GM23338 (cell line): ENCODE measurements at regions not wholly inside any gene's neighbourhood (a gene's known extent, or its start where the extent isn't known, plus 50 kb on each side); places are given as distances from the start of the nearest gene placed in this dataset.
"Not testable (repeated sequence)": the region's sequence is repeated elsewhere in the genome, so short reads cannot be mapped to it uniquely, and the experiment has no call there.

ENCODE experiments used
- ATAC-seq: fragments of 200-7000 bp; cut with Tn5 transposase; 3 replicates; pipeline ENCODE4 v1.9.1; 2020
- DNase-seq: peaks from one replicate; pipeline ENCODE4 v3.0.0-alpha.2; 2015; ENCODE audit warnings: low spot score
- H2AFZ ChIP-seq: fragments of 200-600 bp; sonication (generic); 2 replicates; pipeline ENCODE4 v1.8.0; 2016; ENCODE audit warnings: antibody characterized with exemption, mild to moderate bottlenecking, moderate library complexity
- H3F3A ChIP-seq: fragments of 200-600 bp; sonication (generic); replicated peaks from 2 replicates; pipeline ENCODE4 v1.8.0; 2017; ENCODE audit warnings: antibody characterized with exemption, mixed run types, low read depth
- H3K27ac ChIP-seq: fragments of 200-600 bp; sonication (generic); 2 replicates; pipeline ENCODE4 v1.6.1; 2016; ENCODE audit warnings: low read depth
- H3K27me3 ChIP-seq: fragments of 200-600 bp; sonication (generic); 2 replicates; pipeline ENCODE4 v1.8.0; 2016; ENCODE audit warnings: mild to moderate bottlenecking, mixed run types, moderate library complexity; ENCODE audit not compliant: insufficient read depth
- H3K36me3 ChIP-seq: fragments of 200-600 bp; sonication (generic); 2 replicates; pipeline ENCODE4 v1.8.0; 2016; ENCODE audit warnings: mild to moderate bottlenecking; ENCODE audit not compliant: insufficient read depth
- H3K4me1 ChIP-seq: fragments of 200-600 bp; sonication (generic); 2 replicates; pipeline ENCODE4 v1.8.0; 2016; ENCODE audit warnings: mild to moderate bottlenecking, moderate library complexity; ENCODE audit not compliant: insufficient read depth
- H3K4me2 ChIP-seq: fragments of 200-600 bp; sonication (generic); 2 replicates; pipeline ENCODE4 v1.7.1; 2017; ENCODE audit warnings: mixed run types
- H3K4me3 ChIP-seq: fragments of 200-600 bp; sonication (generic); 2 replicates; pipeline ENCODE4 v1.6.1; 2016; ENCODE audit warnings: mixed run types
- H3K79me2 ChIP-seq: fragments of 200-600 bp; sonication (generic); replicated peaks from 2 replicates; pipeline ENCODE4 v1.8.0; 2017; ENCODE audit warnings: mild to moderate bottlenecking; ENCODE audit not compliant: insufficient read depth
- H3K9me2 ChIP-seq: fragments of 200-600 bp; sonication (generic); 2 replicates; pipeline ENCODE4 v1.8.0; 2017; ENCODE audit not compliant: insufficient read depth
- H4K20me1 ChIP-seq: fragments of 200-600 bp; sonication (generic); replicated peaks from 2 replicates; pipeline ENCODE4 v1.8.0; 2017; ENCODE audit warnings: mild to moderate bottlenecking; ENCODE audit not compliant: insufficient read depth
- H3K27ac Mint-ChIP-seq: 2 replicates; pipeline ENCODE4 v1.8.0; 2020; ENCODE audit warnings: inconsistent platforms, mild to moderate bottlenecking, moderate library complexity, mixed read lengths
- H3K27me3 Mint-ChIP-seq: 3 replicates; pipeline ENCODE4 v1.8.0; 2022; ENCODE audit warnings: low read depth, mild to moderate bottlenecking, moderate library complexity, mixed read lengths, inconsistent platforms; ENCODE audit not compliant: insufficient read depth, poor library complexity
- H3K36me3 Mint-ChIP-seq: 3 replicates; pipeline ENCODE4 v1.8.0; 2021; ENCODE audit warnings: low read depth, mild to moderate bottlenecking, inconsistent platforms, moderate library complexity, mixed read lengths
- H3K4me1 Mint-ChIP-seq: 3 replicates; pipeline ENCODE4 v1.8.0; 2020; ENCODE audit warnings: mild to moderate bottlenecking, inconsistent platforms, mixed read lengths
- H3K4me3 Mint-ChIP-seq: 3 replicates; pipeline ENCODE4 v1.8.0; 2021; ENCODE audit warnings: moderate library complexity, mild to moderate bottlenecking, inconsistent platforms, mixed read lengths
- H3K9me3 Mint-ChIP-seq: 3 replicates; pipeline ENCODE4 v1.8.0; 2020; ENCODE audit warnings: moderate library complexity, mild to moderate bottlenecking, inconsistent platforms, mixed read lengths
- EZH2 ChIP-seq: fragments of 200-600 bp; sonication (generic); IDR thresholded peaks from one replicate; pipeline ENCODE4 v1.8.0; 2017; ENCODE audit warnings: antibody characterized with exemption, mild to moderate bottlenecking, low read depth; ENCODE audit not compliant: unreplicated experiment
- ZNF114 ChIP-seq: fragments of 250-450 bp; sonication (Bioruptor Pico); IDR thresholded peaks from 2 replicates; pipeline ENCODE4 v1.5.0; 2020; ENCODE audit warnings: mild to moderate bottlenecking, moderate library complexity
- TF ChIP-seq, protein P1 (sequence below), 2 experiments: fragments of 200-600 bp in 1 of 2; sonication (generic) in 1 of 2; conservative IDR thresholded peaks; 2 replicates each; pipeline versions ENCODE4 v1.5.1 to v1.6.1; 2016 to 2017; ENCODE audit warnings: antibody characterized with exemption in 2 of 2, low read depth in 2 of 2, mild to moderate bottlenecking in 2 of 2, moderate library complexity in 1 of 2

- peaks cover 34% of the 10 kb centered on the region for H3K36me3 Mint-ChIP-seq
- not testable (repeated sequence) for H3K79me2 ChIP-seq, ATAC-seq, H3K4me2 ChIP-seq, H3K9me2 ChIP-seq, H3K27me3 ChIP-seq, H3K4me3 Mint-ChIP-seq, H3F3A ChIP-seq, H3K36me3 ChIP-seq, H3K4me3 ChIP-seq, H3K4me1 Mint-ChIP-seq, DNase-seq, H3K27me3 Mint-ChIP-seq, H3K27ac ChIP-seq, H3K27ac Mint-ChIP-seq, H2AFZ ChIP-seq, H4K20me1 ChIP-seq, H3K4me1 ChIP-seq
- peaks cover 50% of the 10 kb centered on the region for H3K9me3 Mint-ChIP-seq
These were observed 587.8 kb upstream of the CLINT1 start for GRCh38 chr5:158446761-158447160.

DNA sequence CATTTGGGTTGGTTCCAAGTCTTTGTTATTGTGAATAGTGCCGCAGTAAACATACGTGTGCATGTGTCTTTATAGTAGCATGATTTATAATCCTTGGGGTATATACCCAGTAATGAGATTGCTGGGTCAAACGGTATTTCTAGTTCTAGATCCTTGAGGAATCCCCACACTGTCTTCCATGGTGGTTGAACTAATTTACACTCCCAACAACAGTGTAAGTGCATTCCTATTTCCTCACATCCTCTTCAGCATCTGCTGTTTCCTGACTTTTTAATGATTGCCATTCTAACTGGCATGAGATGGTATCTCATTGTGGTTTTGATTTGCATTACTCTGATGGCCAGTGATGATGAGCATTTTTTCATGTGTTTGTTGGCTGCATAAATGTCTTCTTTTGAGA, 580.3 kb upstream of the CLINT1 start:
- H3K36me3 Mint-ChIP-seq, H3K27me3 ChIP-seq, DNase-seq, H4K20me1 ChIP-seq, H3K4me1 ChIP-seq, H3F3A ChIP-seq, ATAC-seq, H3K27me3 Mint-ChIP-seq, H3K4me1 Mint-ChIP-seq, H3K36me3 ChIP-seq, H3K9me2 ChIP-seq, H3K27ac ChIP-seq, H3K4me2 ChIP-seq, H3K4me3 ChIP-seq, H3K79me2 ChIP-seq, H2AFZ ChIP-seq, H3K4me3 Mint-ChIP-seq, H3K27ac Mint-ChIP-seq: not testable (repeated sequence)
- H3K9me3 Mint-ChIP-seq: peaks cover 19% of the 10 kb centered on the region

DNA sequence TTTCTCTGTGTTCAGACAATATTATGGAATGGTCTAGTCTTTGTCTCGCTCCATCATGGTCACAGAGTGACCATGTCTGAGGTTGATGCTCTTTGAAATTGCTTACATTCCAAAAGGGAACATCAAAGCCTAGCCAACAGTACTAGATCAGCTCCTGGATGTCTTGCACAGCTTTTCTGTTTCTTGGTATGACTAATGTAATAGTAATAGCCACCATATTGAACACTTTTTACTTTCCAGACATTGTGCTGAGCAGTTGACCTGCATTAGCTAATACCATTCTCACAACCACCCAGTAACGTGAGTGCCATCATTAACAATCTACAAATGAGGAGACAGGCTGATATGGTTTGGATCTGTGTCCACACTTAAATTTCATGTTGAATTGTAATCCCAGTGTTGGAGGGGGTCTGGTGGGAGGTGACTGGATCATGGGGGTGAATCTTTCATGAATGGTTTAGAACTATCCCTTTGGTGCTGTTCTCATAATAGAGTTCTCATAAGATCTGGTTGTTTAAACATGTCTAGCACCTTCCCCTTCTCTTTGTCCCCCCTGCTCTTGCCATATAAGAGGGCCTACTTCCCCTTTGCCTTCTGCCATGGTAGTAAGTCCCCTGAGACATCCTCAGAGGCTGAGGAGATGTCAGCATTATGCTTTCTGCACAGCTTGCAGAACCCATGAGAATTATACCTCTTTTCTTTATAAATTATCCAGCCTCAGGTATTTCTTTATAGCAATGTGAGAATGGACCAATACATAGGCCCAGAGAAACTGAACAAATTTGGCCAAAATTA, 577.5 kb upstream of the CLINT1 start:
- Histone ChIP-seq H3K4me3 (no peak overlapping the region), H3K9me2 (peaks cover 10% of the 10 kb centered on the region; the same call in 1 of the 2 replicates), H3K27ac (no peak overlapping the region), H3K79me2 (no peaks in the 10 kb centered on the region), H3K4me1 (no peaks in the 10 kb centered on the region), H3F3A (no peaks in the 10 kb centered on the region), H3K27me3 (no peaks in the 10 kb centered on the region), H2AFZ (no peak overlapping the region), H3K36me3 (no peaks in the 10 kb centered on the region), H3K4me2 (no peak overlapping the region), H4K20me1 (no peaks in the 10 kb centered on the region)
- no peaks in the 10 kb centered on the region for H3K4me1 Mint-ChIP-seq
- DNase-seq (no peak), ATAC-seq (no peak)
- no peak overlapping the region for H3K27ac Mint-ChIP-seq
- H3K36me3 Mint-ChIP-seq: no peaks in the 10 kb centered on the region
- H3K9me3 Mint-ChIP-seq: peaks cover 5% of the 10 kb centered on the region; the same call in 2 of the 3 replicates
- no peak overlapping the region for H3K4me3 Mint-ChIP-seq
- peaks cover 3% of the 10 kb centered on the region for H3K27me3 Mint-ChIP-seq
- no peak for TF ChIP-seq EZH2

- Histone ChIP-seq H2AFZ (no peak overlapping the region), H3K27me3 (no peaks in the 10 kb centered on the region), H3K9me2 (peaks cover 14% of the 10 kb centered on the region), H3K4me1 (no peaks in the 10 kb centered on the region), H3K27ac (no peak overlapping the region), H3K79me2 (no peaks in the 10 kb centered on the region), H3K4me2 (no peak overlapping the region), H3F3A (no peaks in the 10 kb centered on the region), H3K36me3 (no peaks in the 10 kb centered on the region), H3K4me3 (no peak overlapping the region), H4K20me1 (no peaks in the 10 kb centered on the region)
- Mint-ChIP-seq H3K4me3 (no peak overlapping the region), H3K4me1 (no peaks in the 10 kb centered on the region), H3K27ac (no peak overlapping the region), H3K27me3 (peaks cover 3% of the 10 kb centered on the region), H3K9me3 (no peaks in the 10 kb centered on the region), H3K36me3 (no peaks in the 10 kb centered on the region)
- TF ChIP-seq, protein P1, sequence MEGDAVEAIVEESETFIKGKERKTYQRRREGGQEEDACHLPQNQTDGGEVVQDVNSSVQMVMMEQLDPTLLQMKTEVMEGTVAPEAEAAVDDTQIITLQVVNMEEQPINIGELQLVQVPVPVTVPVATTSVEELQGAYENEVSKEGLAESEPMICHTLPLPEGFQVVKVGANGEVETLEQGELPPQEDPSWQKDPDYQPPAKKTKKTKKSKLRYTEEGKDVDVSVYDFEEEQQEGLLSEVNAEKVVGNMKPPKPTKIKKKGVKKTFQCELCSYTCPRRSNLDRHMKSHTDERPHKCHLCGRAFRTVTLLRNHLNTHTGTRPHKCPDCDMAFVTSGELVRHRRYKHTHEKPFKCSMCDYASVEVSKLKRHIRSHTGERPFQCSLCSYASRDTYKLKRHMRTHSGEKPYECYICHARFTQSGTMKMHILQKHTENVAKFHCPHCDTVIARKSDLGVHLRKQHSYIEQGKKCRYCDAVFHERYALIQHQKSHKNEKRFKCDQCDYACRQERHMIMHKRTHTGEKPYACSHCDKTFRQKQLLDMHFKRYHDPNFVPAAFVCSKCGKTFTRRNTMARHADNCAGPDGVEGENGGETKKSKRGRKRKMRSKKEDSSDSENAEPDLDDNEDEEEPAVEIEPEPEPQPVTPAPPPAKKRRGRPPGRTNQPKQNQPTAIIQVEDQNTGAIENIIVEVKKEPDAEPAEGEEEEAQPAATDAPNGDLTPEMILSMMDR (conservative IDR thresholded peaks at IDR 0.05; ENCODE audit: low read depth in 2 of 2): no peak
- TF ChIP-seq ZNF114 (CRISPR knock-in tag): no peak
- DNase-seq (no peak), ATAC-seq (no peak)
These were observed 576.2 kb upstream of the CLINT1 start for GRCh38 chr5:158435161-158435616.
